Lung (tissue), 11 donors: ENCODE measurements at regions not wholly inside any gene's neighbourhood (a gene's known extent, or its start where the extent isn't known, plus 50 kb on each side); places are given as distances from the start of the nearest gene placed in this dataset.

Source experiments
- ATAC-seq: fragments of 200-7000 bp; cut with Tn5 transposase; one replicate; pipeline ENCODE4 v1.9.1; 2020; ENCODE audit warnings: moderate number of reproducible peaks; ENCODE audit not compliant: insufficient read depth, low FRiP score
- DNase-seq, 3 donors: peaks; one replicate each; pipeline ENCODE4 v3.0.0-alpha.2; 2013 to 2017
- H3K27ac ChIP-seq, 2 donors: one replicate each; pipeline ENCODE4 v1.5.1; 2013; ENCODE audit warnings: mild to moderate bottlenecking in 2 of 2, moderate library complexity in 2 of 2, control low read depth in 1 of 2, inconsistent platforms in 1 of 2, low read depth in 1 of 2, low read length in 1 of 2
- H3K27me3 ChIP-seq, 3 donors: one replicate each; pipeline ENCODE4 v1.5.1; 2013; ENCODE audit warnings: low read length in 2 of 3; ENCODE audit not compliant: control insufficient read depth in 3 of 3, insufficient read depth in 3 of 3
- H3K36me3 ChIP-seq, 4 donors: one replicate each; pipeline ENCODE4 v1.5.1; 2013; ENCODE audit warnings: low read length in 4 of 4, mild to moderate bottlenecking in 1 of 4, moderate library complexity in 1 of 4; ENCODE audit not compliant: control insufficient read depth in 4 of 4, insufficient read depth in 4 of 4
- H3K4me1 ChIP-seq, 5 donors: one replicate each; pipeline ENCODE4 v1.5.1; 2013; ENCODE audit warnings: low read length in 5 of 5, mild to moderate bottlenecking in 2 of 5, moderate library complexity in 1 of 5; ENCODE audit not compliant: control insufficient read depth in 5 of 5, insufficient read depth in 5 of 5
- H3K4me3 ChIP-seq: one replicate; pipeline ENCODE4 v1.5.1; 2013; ENCODE audit warnings: mild to moderate bottlenecking, control low read depth, moderate library complexity
- H3K9ac ChIP-seq, 2 donors: one replicate each; pipeline ENCODE4 v1.5.1; 2013; ENCODE audit warnings: low read length in 2 of 2, control low read depth in 1 of 2; ENCODE audit not compliant: insufficient read depth in 1 of 2
- H3K9me3 ChIP-seq, 4 donors: one replicate each; pipeline ENCODE4 v1.5.1; 2013; ENCODE audit warnings: low read length in 3 of 4, mild to moderate bottlenecking in 1 of 4, moderate library complexity in 1 of 4; ENCODE audit not compliant: control insufficient read depth in 4 of 4, insufficient read depth in 3 of 4
- WGBS, 2 donors: extraction: QIAGEN DNeasy Blood & Tissue Kit; methylation state at CpG; one replicate each; pipeline ENCODE4 v1.1.7; 2013; 5-methylcytosine and 5-hydroxymethylcytosine counted together
- TF ChIP-seq, protein P1 (sequence below): IDR thresholded peaks from 2 replicates; pipeline ENCODE4 v1.5.1; 2012; ENCODE audit warnings: mild to moderate bottlenecking; ENCODE audit errors: control extremely low read depth, extremely low read depth
- donor health status: control.
- donor health status: control.
- donor health status: Bipolar disorder and iron deficiency.
- donor health status: healthy.
- donor health status: DM: yes; HTN: yes; CAD: no.

DNA sequence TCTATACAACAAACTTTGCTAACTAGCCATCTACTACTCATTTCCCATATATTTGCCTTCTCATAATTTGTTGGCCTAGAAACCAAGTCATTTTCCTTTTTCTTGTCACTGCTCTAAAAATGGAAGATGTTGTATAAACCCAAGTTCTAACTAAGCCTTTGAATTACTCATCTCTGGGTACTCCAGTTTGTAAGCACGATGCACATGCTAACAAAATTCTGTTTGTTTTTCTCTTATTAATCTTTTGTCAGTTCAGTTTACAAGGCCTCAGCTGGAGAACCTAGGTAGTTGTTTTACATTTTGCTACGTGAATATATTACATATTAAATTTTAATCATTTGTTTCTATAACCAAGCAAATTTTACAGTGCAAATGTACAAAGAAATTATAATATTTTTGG lies 663.2 kb upstream of the RGS18 start:
- ATAC-seq (no peak), DNase-seq (no peak)
- TF ChIP-seq, protein P1, sequence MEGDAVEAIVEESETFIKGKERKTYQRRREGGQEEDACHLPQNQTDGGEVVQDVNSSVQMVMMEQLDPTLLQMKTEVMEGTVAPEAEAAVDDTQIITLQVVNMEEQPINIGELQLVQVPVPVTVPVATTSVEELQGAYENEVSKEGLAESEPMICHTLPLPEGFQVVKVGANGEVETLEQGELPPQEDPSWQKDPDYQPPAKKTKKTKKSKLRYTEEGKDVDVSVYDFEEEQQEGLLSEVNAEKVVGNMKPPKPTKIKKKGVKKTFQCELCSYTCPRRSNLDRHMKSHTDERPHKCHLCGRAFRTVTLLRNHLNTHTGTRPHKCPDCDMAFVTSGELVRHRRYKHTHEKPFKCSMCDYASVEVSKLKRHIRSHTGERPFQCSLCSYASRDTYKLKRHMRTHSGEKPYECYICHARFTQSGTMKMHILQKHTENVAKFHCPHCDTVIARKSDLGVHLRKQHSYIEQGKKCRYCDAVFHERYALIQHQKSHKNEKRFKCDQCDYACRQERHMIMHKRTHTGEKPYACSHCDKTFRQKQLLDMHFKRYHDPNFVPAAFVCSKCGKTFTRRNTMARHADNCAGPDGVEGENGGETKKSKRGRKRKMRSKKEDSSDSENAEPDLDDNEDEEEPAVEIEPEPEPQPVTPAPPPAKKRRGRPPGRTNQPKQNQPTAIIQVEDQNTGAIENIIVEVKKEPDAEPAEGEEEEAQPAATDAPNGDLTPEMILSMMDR, result no peak
- Histone ChIP-seq H3K9ac (no peak overlapping the region), H3K4me3 (no peak overlapping the region), H3K27ac (no peak overlapping the region), H3K4me1 (no peaks in the 10 kb centered on the region), H3K9me3 (no peaks in the 10 kb centered on the region), H3K27me3 (no peaks in the 10 kb centered on the region), H3K36me3 (no peaks in the 10 kb centered on the region)
- WGBS, 2 donors, result 64 to 83% methylated on average over 2 of the region's 2 CpGs

DNA sequence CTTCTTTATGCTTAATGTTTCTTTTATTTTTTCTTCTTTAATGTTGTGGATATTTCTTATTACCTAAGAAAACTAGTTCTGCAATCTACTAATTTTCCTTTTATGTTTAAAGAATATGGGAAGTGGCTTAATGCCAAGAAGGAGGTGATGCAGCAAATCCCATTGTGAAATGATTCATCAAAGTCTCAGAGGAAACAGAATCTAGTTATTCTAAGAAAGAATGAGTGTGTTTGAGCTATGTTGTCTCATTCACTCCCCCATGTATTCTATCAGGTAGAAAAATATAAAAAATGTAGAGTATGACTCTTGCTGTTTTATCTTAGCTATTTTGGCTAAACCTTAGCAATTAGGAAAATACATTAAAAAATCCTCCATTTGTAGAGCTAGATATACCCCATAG lies 659.9 kb upstream of the RGS18 start:
- H3K27ac ChIP-seq, result no peak overlapping the region
- TF ChIP-seq, protein P1, result no peak
- ATAC-seq, result no peak
- no peaks in the 10 kb centered on the region for H3K9me3 ChIP-seq
- H3K36me3 ChIP-seq, result no peaks in the 10 kb centered on the region
- no peak overlapping the region for H3K4me3 ChIP-seq
- H3K27me3 ChIP-seq, result no peaks in the 10 kb centered on the region
- no peak overlapping the region for H3K9ac ChIP-seq
- no peaks in the 10 kb centered on the region for H3K4me1 ChIP-seq
- no peak for DNase-seq

GRCh38 chr1:191498825-191499224 lies 659.4 kb upstream of the RGS18 start:
- Histone ChIP-seq H3K27me3 (no peaks in the 10 kb centered on the region), H3K36me3 (no peaks in the 10 kb centered on the region), H3K27ac (no peak overlapping the region), H3K9me3 (no peaks in the 10 kb centered on the region), H3K4me1 (no peaks in the 10 kb centered on the region), H3K9ac (no peak overlapping the region), H3K4me3 (no peak overlapping the region)
- no peak for DNase-seq
- TF ChIP-seq, protein P1, result no peak
- ATAC-seq, result no peak
- 75 to 78% methylated on average over 3 of the region's 3 CpGs for WGBS, 2 donors

DNA sequence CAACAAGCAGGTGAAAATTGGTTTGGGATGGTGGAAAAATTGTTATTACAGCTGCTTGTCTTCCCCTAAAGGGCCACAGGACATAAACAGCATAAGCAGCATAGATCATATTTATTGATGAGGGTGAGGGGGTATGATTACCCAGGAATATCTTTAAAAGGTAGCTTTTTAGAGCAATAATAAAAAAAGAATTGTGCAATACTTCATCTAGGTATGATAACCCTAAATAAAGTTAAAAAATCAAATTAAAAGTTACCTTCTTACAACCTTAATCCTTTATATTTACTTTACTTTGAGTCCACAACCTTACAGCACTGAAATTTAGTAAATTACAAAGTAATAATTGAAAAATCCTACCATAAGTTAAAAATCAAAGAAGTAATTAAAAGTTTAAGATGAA lies 653.3 kb upstream of the RGS18 start:
- H3K27ac ChIP-seq, result no peak overlapping the region
- TF ChIP-seq, protein P1, result no peak
- DNase-seq (no peak), ATAC-seq (no peak)
- no peaks in the 10 kb centered on the region for H3K36me3 ChIP-seq
- no peaks in the 10 kb centered on the region for H3K9me3 ChIP-seq
- H3K4me1 ChIP-seq, result no peaks in the 10 kb centered on the region
- H3K9ac ChIP-seq, result no peak overlapping the region
- H3K4me3 ChIP-seq, result no peak overlapping the region
- H3K27me3 ChIP-seq, result no peaks in the 10 kb centered on the region
